SK-N-SH treated with all-trans-retinoic acid at 6 μM for 48 hours (cell line): ENCODE measurements at regions not wholly inside any gene's neighbourhood (a gene's known extent, or its start where the extent isn't known, plus 50 kb on each side); places are given as distances from the start of the nearest gene placed in this dataset.

Experiments used
- BACH2 ChIP-seq: fragments of 250-450 bp; sonication (Bioruptor Pico); IDR thresholded peaks from 2 replicates; pipeline ENCODE4 v1.9.0; 2021; ENCODE audit warnings: mild to moderate bottlenecking, borderline replicate concordance
- CREB5 ChIP-seq: fragments of 250-450 bp; sonication (Bioruptor Pico); IDR thresholded peaks from 2 replicates; pipeline ENCODE4 v1.5.1; 2020; ENCODE audit warnings: low read depth, mild to moderate bottlenecking, moderate library complexity
- CSDC2 ChIP-seq: fragments of 250-450 bp; sonication (Bioruptor Pico); IDR thresholded peaks from 2 replicates; pipeline ENCODE4 v1.5.0; 2020; ENCODE audit warnings: mild to moderate bottlenecking, moderate library complexity
- OSR1 ChIP-seq: fragments of 250-450 bp; sonication (Bioruptor Pico); IDR thresholded peaks from 2 replicates; pipeline ENCODE4 v1.8.0; 2022; ENCODE audit warnings: moderate library complexity, mild to moderate bottlenecking, inconsistent platforms
- ZNF565 ChIP-seq: fragments of 450-650 bp; formaldehyde crosslinking; conservative IDR thresholded peaks from 2 replicates; pipeline ENCODE4 v1.5.0; 2020; ENCODE audit warnings: low read depth, mild to moderate bottlenecking, moderate library complexity
- ZNF70 ChIP-seq: fragments of 450-650 bp; formaldehyde crosslinking; IDR thresholded peaks from 2 replicates; pipeline ENCODE4 v1.5.0; 2020; ENCODE audit warnings: mild to moderate bottlenecking, moderate library complexity

GRCh38 chr5:117763271-117763670 is 1188.6 kb upstream of the SEMA6A start:
- no peak for TF ChIP-seq ZNF70 (CRISPR knock-in tag)
- TF ChIP-seq ZNF565 (CRISPR knock-in tag) = no peak
- no peak for TF ChIP-seq CREB5
- TF ChIP-seq BACH2 (CRISPR knock-in tag) = no peak
- no peak for TF ChIP-seq CSDC2 (CRISPR knock-in tag)
- no peak for TF ChIP-seq OSR1 (CRISPR knock-in tag)
